ENCODE measurements at regions not wholly inside any gene's neighbourhood (a gene's known extent, or its start where the extent isn't known, plus 50 kb on each side); places are given as distances from the start of the nearest gene placed in this dataset.

DNA sequence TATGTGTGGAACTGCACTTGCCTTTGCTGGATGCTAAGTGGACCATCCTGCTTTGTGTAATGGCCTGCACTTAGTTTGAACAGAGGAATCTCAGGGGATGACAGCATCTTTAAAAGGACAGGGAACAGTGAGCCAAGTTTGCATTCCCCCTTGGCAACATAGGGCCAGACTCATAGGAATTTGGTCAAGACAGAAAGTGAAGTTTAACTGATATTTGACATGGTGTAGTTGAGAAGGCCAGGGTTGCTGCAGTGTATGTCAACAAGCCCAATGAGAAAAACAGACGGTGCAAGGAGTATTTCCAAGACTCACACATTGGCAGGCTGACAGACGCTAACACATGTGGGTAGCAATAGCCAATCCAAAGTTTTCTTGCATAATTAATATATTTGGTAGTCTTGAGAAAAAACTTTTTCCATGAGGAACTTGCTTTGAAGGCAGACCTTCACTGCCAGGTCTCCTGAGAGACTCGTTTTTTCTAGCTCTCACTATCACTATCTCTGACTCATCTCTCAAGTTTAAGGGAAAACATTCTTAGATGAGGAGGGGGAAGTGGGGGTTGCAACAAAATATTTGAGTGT is 213.8 kb downstream of the IBTK start:
- no peak for TF ChIP-seq POLR2A (IDR thresholded peaks at IDR 0.05)
- TF ChIP-seq, protein P1, sequence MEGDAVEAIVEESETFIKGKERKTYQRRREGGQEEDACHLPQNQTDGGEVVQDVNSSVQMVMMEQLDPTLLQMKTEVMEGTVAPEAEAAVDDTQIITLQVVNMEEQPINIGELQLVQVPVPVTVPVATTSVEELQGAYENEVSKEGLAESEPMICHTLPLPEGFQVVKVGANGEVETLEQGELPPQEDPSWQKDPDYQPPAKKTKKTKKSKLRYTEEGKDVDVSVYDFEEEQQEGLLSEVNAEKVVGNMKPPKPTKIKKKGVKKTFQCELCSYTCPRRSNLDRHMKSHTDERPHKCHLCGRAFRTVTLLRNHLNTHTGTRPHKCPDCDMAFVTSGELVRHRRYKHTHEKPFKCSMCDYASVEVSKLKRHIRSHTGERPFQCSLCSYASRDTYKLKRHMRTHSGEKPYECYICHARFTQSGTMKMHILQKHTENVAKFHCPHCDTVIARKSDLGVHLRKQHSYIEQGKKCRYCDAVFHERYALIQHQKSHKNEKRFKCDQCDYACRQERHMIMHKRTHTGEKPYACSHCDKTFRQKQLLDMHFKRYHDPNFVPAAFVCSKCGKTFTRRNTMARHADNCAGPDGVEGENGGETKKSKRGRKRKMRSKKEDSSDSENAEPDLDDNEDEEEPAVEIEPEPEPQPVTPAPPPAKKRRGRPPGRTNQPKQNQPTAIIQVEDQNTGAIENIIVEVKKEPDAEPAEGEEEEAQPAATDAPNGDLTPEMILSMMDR (IDR thresholded peaks at IDR 0.05): no peak
